ENCODE measurements at regions not wholly inside any gene's neighbourhood (a gene's known extent, or its start where the extent isn't known, plus 50 kb on each side); places are given as distances from the start of the nearest gene placed in this dataset.

DNA sequence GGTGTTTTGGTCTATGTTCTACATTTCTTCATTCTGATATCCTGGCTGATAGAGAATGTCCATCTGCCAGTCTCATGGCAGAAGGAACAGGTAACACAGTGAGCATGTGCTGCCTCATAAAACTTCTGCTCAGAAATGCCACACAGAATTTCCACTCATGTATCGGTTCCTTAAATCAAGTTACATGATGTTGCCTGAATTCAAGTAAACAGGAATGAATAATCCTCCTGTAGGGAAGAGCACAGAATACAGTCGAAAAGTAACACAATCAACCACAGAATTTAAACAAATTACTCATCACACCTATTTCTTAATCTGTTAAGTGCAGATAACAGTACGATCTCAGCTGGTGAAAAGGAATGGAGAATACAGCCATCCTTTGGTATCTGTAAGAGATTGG is 74.7 kb downstream of the FAM217A start:
- no peaks in the 10 kb centered on the region for H3K27me3 ChIP-seq (ENCODE audit: control insufficient read depth in 1 of 2, insufficient read depth in 2 of 2, low read length in 2 of 2)
- no peaks in the 10 kb centered on the region for H3K9me3 ChIP-seq (ENCODE audit: control insufficient read depth in 2 of 2, low read length in 2 of 2)
- H3K27ac ChIP-seq (ENCODE audit: low read length): no peak overlapping the region
- no peaks in the 10 kb centered on the region for H3K4me1 ChIP-seq (ENCODE audit: control insufficient read depth, insufficient read depth, low read length)
- no peaks in the 10 kb centered on the region for H3K36me3 ChIP-seq (ENCODE audit: control insufficient read depth in 2 of 2, insufficient read depth in 2 of 2, low read length in 2 of 2)
- no peak overlapping the region for H3K9ac ChIP-seq (ENCODE audit: low read length in 2 of 2)
- no peak overlapping the region for H3K4me3 ChIP-seq (ENCODE audit: low read length in 2 of 2)

DNA sequence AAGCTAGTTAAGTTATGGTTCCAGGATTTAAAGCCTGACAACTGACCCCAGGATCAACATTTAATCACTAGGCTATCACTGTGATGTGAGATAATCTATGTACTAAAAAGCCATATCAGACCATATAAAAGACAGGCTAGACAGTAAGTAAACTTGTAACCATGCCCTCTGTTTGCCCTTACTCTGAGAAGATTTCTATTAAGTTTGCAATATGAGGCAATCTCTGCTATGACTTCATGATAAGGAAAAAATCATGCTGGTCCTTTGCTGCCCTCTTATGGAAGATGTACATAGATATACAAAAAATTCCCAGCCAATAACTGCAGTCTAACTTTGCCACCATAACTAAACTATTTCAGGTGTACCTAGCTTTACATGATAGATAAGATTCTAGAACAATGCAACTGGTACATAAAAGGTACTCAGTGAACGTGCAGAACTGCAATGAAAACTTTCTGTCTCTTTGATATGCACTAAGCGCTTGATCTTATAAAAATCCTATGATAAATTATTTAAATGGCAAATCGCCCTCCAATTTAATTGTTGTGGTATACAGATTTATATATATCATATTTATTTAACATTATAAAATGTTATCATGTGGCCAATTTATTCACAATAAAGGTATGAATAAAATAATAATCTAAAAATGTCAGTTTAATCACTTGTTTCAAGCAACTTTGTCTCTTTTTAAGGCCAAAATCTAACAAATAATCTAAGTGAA is 70.5 kb downstream of the FAM217A start:
- Histone ChIP-seq H3K27ac (ENCODE audit: low read length) (no peak overlapping the region), H3K9me3 (ENCODE audit: control insufficient read depth in 2 of 2, low read length in 2 of 2) (no peaks in the 10 kb centered on the region), H3K4me3 (ENCODE audit: low read length in 2 of 2) (no peak overlapping the region), H3K36me3 (ENCODE audit: control insufficient read depth in 2 of 2, insufficient read depth in 2 of 2, low read length in 2 of 2) (no peaks in the 10 kb centered on the region), H3K4me1 (ENCODE audit: control insufficient read depth, insufficient read depth, low read length) (no peaks in the 10 kb centered on the region), H3K9ac (ENCODE audit: low read length in 2 of 2) (no peak overlapping the region), H3K27me3 (ENCODE audit: control insufficient read depth in 1 of 2, insufficient read depth in 2 of 2, low read length in 2 of 2) (no peaks in the 10 kb centered on the region)

DNA sequence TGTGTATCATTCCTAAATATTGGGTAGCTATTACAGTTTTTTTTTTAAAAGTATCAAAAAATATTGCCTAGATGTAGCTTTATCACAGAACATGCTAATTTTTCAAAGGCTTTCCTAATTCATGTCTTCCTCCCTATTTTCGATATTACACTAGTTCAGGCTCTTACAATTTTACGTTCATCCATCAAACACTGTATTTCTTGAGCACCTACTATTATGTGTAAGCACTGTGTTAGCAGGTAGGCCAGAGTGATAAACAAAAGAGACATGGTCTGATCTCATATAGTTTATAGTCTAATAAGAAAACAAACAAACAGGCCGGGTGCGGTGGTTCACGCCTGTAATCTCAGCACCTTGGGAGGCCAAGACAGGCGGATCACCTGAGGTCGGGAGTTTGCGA is 69.5 kb downstream of the FAM217A start:
- Histone ChIP-seq H3K27ac (ENCODE audit: low read length) (no peak overlapping the region), H3K4me1 (ENCODE audit: control insufficient read depth, insufficient read depth, low read length) (no peaks in the 10 kb centered on the region)

DNA sequence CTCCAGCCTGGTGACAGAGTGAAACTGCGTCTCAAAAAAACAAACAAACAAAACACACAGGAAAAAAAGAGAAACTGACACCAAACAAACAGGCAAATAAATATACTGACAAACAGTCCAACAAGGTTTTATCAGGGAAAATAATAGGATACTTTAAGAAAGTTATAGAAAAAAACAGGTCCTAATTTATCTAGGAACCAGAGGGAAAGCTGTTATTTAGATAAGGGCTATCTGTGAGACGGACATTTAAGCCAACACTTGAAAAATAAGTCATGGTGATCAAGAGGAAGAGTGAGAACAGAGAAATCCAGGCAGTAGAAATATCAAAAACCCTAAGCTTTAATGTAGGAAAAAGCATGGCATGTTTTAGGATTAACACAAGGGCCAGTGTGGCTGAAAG is 68.9 kb downstream of the FAM217A start:
- no peak overlapping the region for H3K9ac ChIP-seq (ENCODE audit: low read length in 2 of 2)
- no peaks in the 10 kb centered on the region for H3K4me1 ChIP-seq (ENCODE audit: control insufficient read depth, insufficient read depth, low read length)
- H3K27ac ChIP-seq (ENCODE audit: low read length): no peak overlapping the region
- H3K36me3 ChIP-seq (ENCODE audit: control insufficient read depth in 2 of 2, insufficient read depth in 2 of 2, low read length in 2 of 2): no peaks in the 10 kb centered on the region
- H3K9me3 ChIP-seq (ENCODE audit: control insufficient read depth in 2 of 2, low read length in 2 of 2): no peaks in the 10 kb centered on the region
- H3K27me3 ChIP-seq (ENCODE audit: control insufficient read depth in 1 of 2, insufficient read depth in 2 of 2, low read length in 2 of 2): no peaks in the 10 kb centered on the region
- H3K4me3 ChIP-seq (ENCODE audit: low read length in 2 of 2): no peak overlapping the region

More for the DNA sequence above, 69.5 kb downstream of the FAM217A start:
- Histone ChIP-seq H3K9ac (ENCODE audit: low read length in 2 of 2) (no peak overlapping the region), H3K4me3 (ENCODE audit: low read length in 2 of 2) (no peak overlapping the region), H3K27me3 (ENCODE audit: control insufficient read depth in 1 of 2, insufficient read depth in 2 of 2, low read length in 2 of 2) (no peaks in the 10 kb centered on the region), H3K36me3 (ENCODE audit: control insufficient read depth in 2 of 2, insufficient read depth in 2 of 2, low read length in 2 of 2) (no peaks in the 10 kb centered on the region), H3K9me3 (ENCODE audit: control insufficient read depth in 2 of 2, low read length in 2 of 2) (no peaks in the 10 kb centered on the region)

DNA sequence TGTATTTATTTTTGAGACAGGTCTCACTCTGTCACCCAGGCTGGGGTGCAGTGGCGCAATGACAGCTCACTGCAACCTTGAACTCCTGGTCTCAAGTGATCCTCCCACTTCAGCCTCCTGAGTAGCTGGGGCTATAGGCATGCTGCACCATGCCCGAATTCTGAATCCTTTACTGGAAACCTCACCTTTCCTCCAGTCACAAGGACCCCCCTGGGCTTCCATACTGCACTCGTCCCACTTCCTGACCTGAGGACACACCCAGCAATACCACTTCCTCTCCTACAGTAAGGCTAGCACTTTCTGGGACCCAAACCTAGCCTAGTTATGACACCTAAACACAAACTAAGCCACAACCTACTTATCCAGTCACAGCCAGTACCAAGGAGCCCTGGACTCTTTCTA is 68.2 kb downstream of the FAM217A start:
- no peaks in the 10 kb centered on the region for H3K27me3 ChIP-seq (ENCODE audit: control insufficient read depth in 1 of 2, insufficient read depth in 2 of 2, low read length in 2 of 2)
- H3K9ac ChIP-seq (ENCODE audit: low read length in 2 of 2): no peak overlapping the region
- H3K4me3 ChIP-seq (ENCODE audit: low read length in 2 of 2): no peak overlapping the region
- H3K4me1 ChIP-seq (ENCODE audit: control insufficient read depth, insufficient read depth, low read length): no peaks in the 10 kb centered on the region
- H3K27ac ChIP-seq (ENCODE audit: low read length): no peak overlapping the region
- H3K9me3 ChIP-seq (ENCODE audit: control insufficient read depth in 2 of 2, low read length in 2 of 2): no peaks in the 10 kb centered on the region
- H3K36me3 ChIP-seq (ENCODE audit: control insufficient read depth in 2 of 2, insufficient read depth in 2 of 2, low read length in 2 of 2): no peaks in the 10 kb centered on the region

DNA sequence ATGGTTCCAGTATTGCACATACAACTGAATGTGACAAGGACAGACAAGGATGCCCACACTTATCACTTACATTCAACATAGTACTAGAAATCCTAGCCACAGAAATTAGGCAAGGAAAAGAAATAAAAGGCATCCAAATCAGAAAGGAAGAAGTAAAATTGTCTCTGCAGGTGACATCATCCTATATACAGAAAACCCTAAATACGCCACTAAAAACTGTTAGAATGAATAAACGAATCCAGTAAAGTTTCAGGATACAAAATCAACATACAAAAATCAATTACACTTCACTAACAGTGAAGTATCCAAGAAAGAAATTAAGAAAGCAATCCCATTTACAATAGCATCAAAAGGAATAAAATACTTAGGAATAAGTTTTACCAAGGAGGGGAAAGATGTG is 66.1 kb downstream of the FAM217A start:
- no peaks in the 10 kb centered on the region for H3K36me3 ChIP-seq (ENCODE audit: control insufficient read depth in 2 of 2, insufficient read depth in 2 of 2, low read length in 2 of 2)
- peaks cover 2% of the 10 kb centered on the region for H3K4me1 ChIP-seq (ENCODE audit: control insufficient read depth, insufficient read depth, low read length)
- H3K27me3 ChIP-seq (ENCODE audit: control insufficient read depth in 1 of 2, insufficient read depth in 2 of 2, low read length in 2 of 2): no peaks in the 10 kb centered on the region
- H3K9ac ChIP-seq (ENCODE audit: low read length in 2 of 2): no peak overlapping the region
- H3K27ac ChIP-seq (ENCODE audit: low read length): no peak overlapping the region
- H3K9me3 ChIP-seq (ENCODE audit: control insufficient read depth in 2 of 2, low read length in 2 of 2): no peaks in the 10 kb centered on the region
- no peak overlapping the region for H3K4me3 ChIP-seq (ENCODE audit: low read length in 2 of 2)

DNA sequence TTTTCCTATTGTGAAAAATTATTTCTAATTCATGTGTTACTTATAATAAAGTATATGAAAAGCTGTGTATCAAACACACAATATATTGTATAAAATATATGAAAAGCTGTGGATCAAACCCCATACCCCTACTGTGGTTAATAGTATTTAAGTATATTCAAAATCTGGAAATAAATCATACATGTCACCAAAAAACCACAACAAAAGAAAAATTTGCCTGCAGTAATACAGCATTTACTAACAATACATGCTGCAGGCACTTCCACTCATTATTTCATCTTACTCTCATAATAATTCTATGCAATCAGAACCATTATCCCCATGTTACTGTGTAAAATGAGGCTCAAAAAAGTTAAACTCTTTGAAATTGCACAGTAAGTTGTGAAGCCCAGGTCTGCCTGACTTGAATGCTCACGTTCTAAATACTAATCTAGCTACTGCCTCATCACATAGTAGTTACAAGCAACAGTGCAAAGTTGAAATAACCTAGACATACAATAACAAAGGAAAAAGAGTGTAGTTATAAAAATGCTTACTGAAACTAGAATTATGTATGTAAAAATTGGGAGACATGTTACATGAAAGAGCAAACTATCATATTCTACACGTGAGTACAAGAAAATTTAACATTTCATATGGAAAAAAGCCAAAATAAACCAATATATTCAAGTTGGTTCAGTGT is 61.7 kb downstream of the FAM217A start:
- H3K4me3 ChIP-seq (ENCODE audit: low read length in 2 of 2): peak overlapping the region; percentile 65 to 91
- H3K36me3 ChIP-seq (ENCODE audit: control insufficient read depth in 2 of 2, insufficient read depth in 2 of 2, low read length in 2 of 2): no peaks in the 10 kb centered on the region
- peak overlapping the region; percentile 96 for H3K27ac ChIP-seq (ENCODE audit: low read length)
- H3K9me3 ChIP-seq (ENCODE audit: control insufficient read depth in 2 of 2, low read length in 2 of 2): no peaks in the 10 kb centered on the region
- H3K27me3 ChIP-seq (ENCODE audit: control insufficient read depth in 1 of 2, insufficient read depth in 2 of 2, low read length in 2 of 2): no peaks in the 10 kb centered on the region
- peak overlapping the region; percentile 87 to 94 for H3K9ac ChIP-seq (ENCODE audit: low read length in 2 of 2)
- peaks cover 8% of the 10 kb centered on the region for H3K4me1 ChIP-seq (ENCODE audit: control insufficient read depth, insufficient read depth, low read length)

DNA sequence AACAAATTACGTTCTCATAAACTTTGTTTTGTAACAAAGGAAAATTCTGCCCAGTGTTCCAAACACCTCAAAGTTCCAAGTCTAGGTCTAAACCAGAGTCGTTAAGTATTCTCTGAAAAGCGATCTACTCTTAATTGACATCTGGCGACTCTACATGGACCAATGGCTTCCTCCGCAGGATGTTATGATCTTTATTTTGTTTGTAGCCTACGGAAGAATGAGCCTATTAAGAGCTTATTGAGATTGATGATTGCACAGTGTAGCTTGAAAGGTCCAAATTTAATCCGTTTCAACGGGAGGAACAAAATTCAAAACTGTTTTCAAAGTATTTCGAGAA is 61.1 kb downstream of the FAM217A start:
- Histone ChIP-seq H3K27me3 (ENCODE audit: control insufficient read depth in 1 of 2, insufficient read depth in 2 of 2, low read length in 2 of 2) (no peaks in the 10 kb centered on the region), H3K9ac (ENCODE audit: low read length in 2 of 2) (peak overlapping the region; percentile 87 to 94), H3K9me3 (ENCODE audit: control insufficient read depth in 2 of 2, low read length in 2 of 2) (no peaks in the 10 kb centered on the region), H3K27ac (ENCODE audit: low read length) (peak overlapping the region; percentile 96), H3K4me3 (ENCODE audit: low read length in 2 of 2) (peak overlapping the region; percentile 65 to 91), H3K4me1 (ENCODE audit: control insufficient read depth, insufficient read depth, low read length) (peaks cover 14% of the 10 kb centered on the region), H3K36me3 (ENCODE audit: control insufficient read depth in 2 of 2, insufficient read depth in 2 of 2, low read length in 2 of 2) (no peaks in the 10 kb centered on the region)

DNA sequence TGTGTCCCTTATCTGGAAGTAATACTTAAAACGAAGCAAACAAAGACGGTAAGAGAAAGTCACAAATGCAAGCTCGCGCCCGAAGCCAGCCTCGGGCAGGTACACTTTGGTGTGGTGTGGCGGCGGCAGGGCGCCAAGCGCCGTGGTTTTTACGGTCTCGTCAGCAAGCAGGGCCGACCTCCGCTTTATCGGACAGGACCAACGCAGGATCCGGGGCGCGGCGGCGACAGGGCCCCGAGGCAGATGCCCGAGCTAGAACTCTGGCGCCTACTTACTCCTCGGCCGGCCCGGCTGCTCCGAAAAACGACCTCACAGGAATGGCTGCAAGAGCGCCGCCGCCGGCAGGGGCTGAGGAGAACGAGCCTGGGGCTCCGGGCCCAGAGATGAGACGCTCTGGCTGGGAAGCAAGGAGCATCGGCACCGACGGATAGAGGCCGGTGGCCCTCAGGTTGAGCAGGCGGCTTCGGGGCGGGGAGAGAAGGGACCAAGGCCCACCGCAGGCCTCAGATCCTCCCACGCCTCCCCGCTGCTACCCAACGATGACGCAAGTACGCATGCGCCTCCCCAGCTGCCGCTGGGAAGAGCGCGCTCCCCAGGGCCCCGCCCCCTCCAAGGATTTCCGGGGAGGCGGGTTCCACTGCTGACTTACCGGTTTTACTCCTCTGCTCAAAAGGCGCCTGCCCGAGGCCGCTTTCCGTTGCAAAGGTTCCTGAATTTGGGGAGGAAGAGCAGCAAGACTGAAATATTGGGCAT is 60.6 kb downstream of the FAM217A start:
- H3K9ac ChIP-seq (ENCODE audit: low read length in 2 of 2): peak overlapping the region; percentile 87 to 94
- H3K9me3 ChIP-seq (ENCODE audit: control insufficient read depth in 2 of 2, low read length in 2 of 2): no peaks in the 10 kb centered on the region
- H3K27me3 ChIP-seq (ENCODE audit: control insufficient read depth in 1 of 2, insufficient read depth in 2 of 2, low read length in 2 of 2): no peaks in the 10 kb centered on the region
- H3K36me3 ChIP-seq (ENCODE audit: control insufficient read depth in 2 of 2, insufficient read depth in 2 of 2, low read length in 2 of 2): no peaks in the 10 kb centered on the region
- H3K4me1 ChIP-seq (ENCODE audit: control insufficient read depth, insufficient read depth, low read length): peaks cover 19% of the 10 kb centered on the region
- H3K27ac ChIP-seq (ENCODE audit: low read length): peak overlapping the region; percentile 96
- H3K4me3 ChIP-seq (ENCODE audit: low read length in 2 of 2): peak overlapping the region; percentile 65 to 91

Measured in stomach smooth muscle (tissue), 2 donors.